ENCODE measurements at regions not wholly inside any gene's neighbourhood (a gene's known extent, or its start where the extent isn't known, plus 50 kb on each side); places are given as distances from the start of the nearest gene placed in this dataset.

GRCh38 chr15:79195802-79196201 is 86.7 kb upstream of the ANKRD34C start:
- Histone ChIP-seq H3K18ac (ENCODE audit: insufficient read length, low read depth, low read length) (no peak overlapping the region), H2BK12ac (ENCODE audit: insufficient read length, low read depth, low read length) (no peak overlapping the region), H3K4me2 (ENCODE audit: insufficient read depth, insufficient read length, low read length) (no peak overlapping the region), H3K9me3 (ENCODE audit: control insufficient read depth, low read depth, low read length) (no peaks in the 10 kb centered on the region), H3K27ac (ENCODE audit: insufficient read length, low read depth, low read length) (no peak overlapping the region), H2BK120ac (ENCODE audit: low read depth, low read length, poor library complexity, severe bottlenecking) (no peak overlapping the region), H4K20me1 (ENCODE audit: control insufficient read depth, insufficient read depth, insufficient read length) (no peaks in the 10 kb centered on the region), H2AFZ (ENCODE audit: low read length) (no peak overlapping the region), H4K5ac (ENCODE audit: insufficient read length, low read depth, low read length) (no peak overlapping the region), H3K4me1 (ENCODE audit: insufficient read depth, low read length) (peaks cover 5% of the 10 kb centered on the region; the same call in 1 of the 2 replicates), H3K79me2 (ENCODE audit: insufficient read depth, low read length) (no peaks in the 10 kb centered on the region), H3K27me3 (ENCODE audit: insufficient read depth, low read length) (no peaks in the 10 kb centered on the region; the same call in 1 of the 2 replicates), H3K56ac (ENCODE audit: insufficient read length, low read depth, low read length) (no peak overlapping the region), H4K91ac (ENCODE audit: insufficient read length, low read depth, low read length) (no peak overlapping the region), H3K79me1 (ENCODE audit: insufficient read depth, low read depth, low read length, poor library complexity, severe bottlenecking) (no peaks in the 10 kb centered on the region), H3K23me2 (ENCODE audit: insufficient read length, low read depth, low read length, poor library complexity, severe bottlenecking) (no peaks in the 10 kb centered on the region), H3K9ac (ENCODE audit: extremely low read depth, insufficient read length, low read length) (no peak overlapping the region), H4K8ac (replicated peaks; ENCODE audit: insufficient read length, low read depth, low read length) (no peak overlapping the region), H2BK15ac (ENCODE audit: low read depth, low read length) (no peak overlapping the region), H2AK5ac (ENCODE audit: insufficient read length, low read length) (no peak overlapping the region), H3K4ac (ENCODE audit: low read depth, low read length) (no peak overlapping the region), H3T11ph (ENCODE audit: low read length) (no peak overlapping the region), H2BK5ac (ENCODE audit: insufficient read length, low read length) (no peak overlapping the region), H3K23ac (ENCODE audit: insufficient read length, low read depth, low read length) (no peak overlapping the region), H3K14ac (ENCODE audit: insufficient read depth, low read length) (no peak overlapping the region), H2BK20ac (ENCODE audit: low read depth, low read length, poor library complexity, severe bottlenecking) (no peak overlapping the region)
- WGBS (ENCODE audit: extremely low coverage, insufficient read length, low lambda C conversion rate): no CpG with 5 or more reads among the region's 5 CpGs
- peak; percentile 61 for TF ChIP-seq CTCF (conservative IDR thresholded peaks at IDR 0.05)
- DNase-seq: no peak
- no peaks in the 10 kb centered on the region for H3K36me3 Mint-ChIP-seq (ENCODE audit: insufficient read depth in 1 of 3, low read depth in 3 of 3)
- H3K27ac Mint-ChIP-seq: no peak overlapping the region; a peak in 1 of 7 replicates
- H3K4me3 Mint-ChIP-seq: no peak overlapping the region
- peaks cover 19% of the 10 kb centered on the region for H3K27me3 Mint-ChIP-seq (ENCODE audit: low read depth)
- no peaks in the 10 kb centered on the region; a peak in 1 of 5 replicates for H3K9me3 Mint-ChIP-seq
- H3K4me1 Mint-ChIP-seq: peaks cover 23% of the 10 kb centered on the region in 2 experiments
